ENCODE measurements at regions not wholly inside any gene's neighbourhood (a gene's known extent, or its start where the extent isn't known, plus 50 kb on each side); places are given as distances from the start of the nearest gene placed in this dataset. TPM values are rescaled to one million over a fixed set of nuclear protein-coding genes. Genes with fewer than 3 reads are reported as not detected.

- DNase-seq (ENCODE audit: low read depth) = no peak
- TF ChIP-seq CTCF (IDR thresholded peaks at IDR 0.05; ENCODE audit: insufficient read depth, low read depth, low read length) = no peak
- H3K4me3 ChIP-seq (ENCODE audit: low read depth, low read length) = no peak overlapping the region
These were observed 78.1 kb upstream of the PTBP2 start for GRCh38 chr1:96643519-96643918.

GRCh38 chr1:96649301-96649700 is 72.3 kb upstream of the PTBP2 start:
- DNase-seq (ENCODE audit: low read depth) = no peak
- no peak overlapping the region for H3K4me3 ChIP-seq (ENCODE audit: low read depth, low read length)
- no peak for TF ChIP-seq CTCF (IDR thresholded peaks at IDR 0.05; ENCODE audit: insufficient read depth, low read depth, low read length)

GRCh38 chr1:96651517-96651916 is 70.1 kb upstream of the PTBP2 start:
- TF ChIP-seq CTCF (IDR thresholded peaks at IDR 0.05; ENCODE audit: insufficient read depth, low read depth, low read length) = no peak
- no peak for DNase-seq (ENCODE audit: low read depth)
- no peak overlapping the region for H3K4me3 ChIP-seq (ENCODE audit: low read depth, low read length)

- no peak for TF ChIP-seq CTCF (IDR thresholded peaks at IDR 0.05; ENCODE audit: insufficient read depth, low read depth, low read length)
- H3K4me3 ChIP-seq (ENCODE audit: low read depth, low read length) = no peak overlapping the region
- DNase-seq (ENCODE audit: low read depth) = no peak
These were observed 61.5 kb upstream of the PTBP2 start for GRCh38 chr1:96660051-96660450.

GRCh38 chr1:96660503-96660902 is 61.1 kb upstream of the PTBP2 start:
- peak; percentile 47 for DNase-seq (ENCODE audit: low read depth)
- no peak for TF ChIP-seq CTCF (IDR thresholded peaks at IDR 0.05; ENCODE audit: insufficient read depth, low read depth, low read length)
- H3K4me3 ChIP-seq (ENCODE audit: low read depth, low read length) = no peak overlapping the region

Small RNA genes lying in the stretch of these regions (small RNA-seq; reads per million reads assigned to genes)
- not detected for gene RNU1-130P
